HuH-7.5 (cell line): ENCODE measurements at regions not wholly inside any gene's neighbourhood (a gene's known extent, or its start where the extent isn't known, plus 50 kb on each side); places are given as distances from the start of the nearest gene placed in this dataset.
"Not testable (repeated sequence)": the region's sequence is repeated elsewhere in the genome, so short reads cannot be mapped to it uniquely, and the experiment has no call there.

Source experiments
- DNase-seq: peaks from one replicate; pipeline ENCODE4 v3.0.0; 2011; ENCODE audit warnings: low spot score

DNA sequence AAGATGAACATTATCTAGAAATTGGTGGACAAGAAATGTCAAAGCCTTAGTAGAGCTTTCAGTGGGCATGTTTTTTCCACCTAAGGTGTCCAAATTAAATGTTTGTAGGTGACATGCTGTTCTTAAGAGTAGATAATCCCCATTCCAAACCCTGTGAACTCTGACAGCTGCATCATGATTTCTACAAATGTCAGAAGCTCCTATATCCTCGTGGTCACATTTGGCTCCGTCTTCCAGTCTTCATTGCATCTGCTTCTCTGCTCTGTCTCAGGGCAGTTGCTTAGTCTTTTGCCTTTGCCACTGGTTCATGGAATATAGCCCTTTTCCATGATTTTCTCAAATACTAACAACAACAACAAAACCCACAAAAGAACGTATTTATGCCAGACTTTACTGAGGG, 234.5 kb downstream of the DLEU7 start:
- no peak for DNase-seq

DNA sequence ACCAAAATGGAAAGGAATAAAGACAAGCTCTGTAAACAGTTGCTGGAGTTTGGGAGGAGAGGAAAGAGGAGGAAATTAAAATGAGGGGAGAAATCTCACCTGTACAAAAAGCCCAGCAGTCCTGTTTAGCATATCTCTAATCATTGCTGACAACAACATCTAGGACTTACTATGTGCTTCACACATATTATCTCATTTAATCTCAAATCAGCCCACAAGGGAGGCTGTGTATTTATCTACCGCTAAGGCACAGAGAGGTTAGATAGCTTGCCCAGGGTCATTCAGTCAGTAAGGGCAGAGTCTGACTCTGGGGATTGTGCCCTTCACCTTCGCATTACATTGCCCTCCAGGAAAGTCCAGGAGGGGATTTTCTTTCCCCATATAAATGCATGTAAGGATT, 233.3 kb downstream of the DLEU7 start:
- DNase-seq = no peak

DNA sequence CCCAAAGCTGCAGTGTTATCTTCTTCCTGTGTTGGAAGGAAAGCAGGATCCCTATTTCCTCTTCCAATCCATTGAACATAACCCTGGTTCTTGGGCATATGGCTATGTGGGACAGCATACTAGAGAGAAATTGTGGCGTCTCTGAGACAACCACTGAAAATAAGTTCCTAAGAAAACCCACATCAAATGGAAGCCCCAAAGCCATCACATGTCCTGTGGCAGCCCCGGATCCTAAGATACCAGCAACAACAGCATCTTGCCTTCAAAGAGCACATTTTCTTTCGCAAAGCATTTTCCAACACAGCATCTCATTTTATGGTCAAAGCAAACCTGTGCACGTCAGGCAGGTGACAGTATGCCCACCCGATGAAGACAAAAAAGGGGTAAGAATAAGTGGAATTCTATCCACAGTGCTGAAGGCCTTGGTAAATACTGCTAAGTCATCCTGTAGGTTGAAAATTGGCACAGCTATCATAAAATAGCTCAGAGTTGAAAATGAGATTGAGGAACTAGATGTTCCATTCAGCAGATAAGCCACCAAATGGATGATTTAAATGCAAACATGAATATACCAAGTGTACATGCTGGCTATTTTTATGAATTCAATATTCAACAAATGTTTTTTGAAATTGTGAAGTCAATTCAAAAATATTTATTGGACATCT, 232.2 kb downstream of the DLEU7 start:
- DNase-seq = no peak

DNA sequence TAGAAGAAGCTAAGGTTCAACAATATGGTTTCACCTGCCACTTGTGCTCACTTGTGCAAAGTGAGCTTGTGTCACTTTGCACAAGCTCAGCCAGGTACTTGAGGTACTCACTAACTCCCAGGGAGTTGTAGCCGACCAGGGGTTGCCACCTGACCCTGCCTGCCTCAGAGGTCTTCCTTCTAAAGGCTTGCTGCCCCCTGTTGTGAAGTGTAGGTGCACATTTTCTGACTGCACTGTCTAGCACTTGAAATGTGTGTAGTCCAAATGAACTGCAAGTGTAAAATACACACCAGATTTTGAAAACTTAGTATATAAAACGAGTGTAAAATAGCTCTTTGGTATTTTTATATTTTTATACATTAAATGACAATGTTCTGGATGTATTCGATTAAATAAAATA, 230.8 kb downstream of the DLEU7 start:
- no peak for DNase-seq

DNA sequence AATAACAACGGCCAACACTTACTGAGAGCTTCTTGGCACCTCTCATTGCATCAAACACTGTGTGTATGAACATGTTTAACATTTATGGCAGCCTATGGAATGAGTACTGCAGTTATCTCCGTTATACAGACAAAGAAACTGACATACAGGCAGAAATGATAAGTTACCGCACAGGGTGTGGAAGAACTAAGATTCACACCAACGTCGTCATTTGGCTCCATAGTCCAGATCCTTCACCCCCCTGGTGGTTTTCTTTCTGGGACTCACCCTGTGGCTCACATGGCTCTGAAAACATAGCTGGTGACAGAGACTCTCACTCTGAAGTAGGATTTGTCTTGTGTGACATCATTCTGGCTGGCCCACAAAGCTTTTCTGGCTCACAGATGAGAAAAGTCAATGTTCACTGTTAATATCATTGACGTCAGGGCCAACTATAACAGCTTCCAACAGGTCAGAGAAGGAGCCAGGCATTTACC, 230.1 kb downstream of the DLEU7 start:
- DNase-seq = no peak

DNA sequence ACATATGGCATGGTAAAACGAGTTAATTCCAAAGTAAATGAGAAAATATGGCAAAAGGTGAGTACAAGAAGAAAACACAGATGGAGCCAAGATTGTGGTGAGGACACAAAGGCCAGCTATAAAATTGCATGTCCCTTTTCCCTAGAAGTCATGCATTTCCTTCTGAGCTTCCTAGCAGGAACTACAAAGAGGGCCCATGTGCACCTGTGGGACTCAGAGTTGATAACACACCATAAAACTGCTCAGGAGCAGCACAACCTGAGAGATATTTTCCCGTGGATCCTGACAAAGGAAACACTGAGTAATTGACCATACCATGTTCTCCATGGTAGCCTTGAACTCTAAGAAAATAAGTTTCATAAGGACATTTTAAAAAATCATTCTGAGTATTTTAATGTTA, 228.3 kb downstream of the DLEU7 start:
- DNase-seq = no peak

DNA sequence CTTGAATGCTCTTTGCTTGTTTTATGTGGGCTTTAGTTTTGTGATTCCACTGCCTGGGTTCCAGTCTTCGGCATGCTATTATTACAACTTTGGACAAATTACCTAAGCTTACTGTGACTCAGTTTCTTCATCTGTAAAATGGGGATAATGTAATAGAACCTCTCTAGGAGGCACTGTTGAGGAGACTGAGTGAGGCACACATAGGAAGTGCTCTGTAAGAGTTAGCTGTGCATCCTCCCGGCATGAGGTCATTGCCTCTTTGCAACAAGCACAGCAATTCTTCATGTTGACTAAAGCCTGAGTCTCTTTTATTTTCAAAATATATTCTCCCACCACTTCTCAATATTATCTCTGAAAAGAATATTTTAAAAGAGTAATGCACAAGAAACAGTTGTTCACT, 227.4 kb downstream of the DLEU7 start:
- DNase-seq = no peak

DNA sequence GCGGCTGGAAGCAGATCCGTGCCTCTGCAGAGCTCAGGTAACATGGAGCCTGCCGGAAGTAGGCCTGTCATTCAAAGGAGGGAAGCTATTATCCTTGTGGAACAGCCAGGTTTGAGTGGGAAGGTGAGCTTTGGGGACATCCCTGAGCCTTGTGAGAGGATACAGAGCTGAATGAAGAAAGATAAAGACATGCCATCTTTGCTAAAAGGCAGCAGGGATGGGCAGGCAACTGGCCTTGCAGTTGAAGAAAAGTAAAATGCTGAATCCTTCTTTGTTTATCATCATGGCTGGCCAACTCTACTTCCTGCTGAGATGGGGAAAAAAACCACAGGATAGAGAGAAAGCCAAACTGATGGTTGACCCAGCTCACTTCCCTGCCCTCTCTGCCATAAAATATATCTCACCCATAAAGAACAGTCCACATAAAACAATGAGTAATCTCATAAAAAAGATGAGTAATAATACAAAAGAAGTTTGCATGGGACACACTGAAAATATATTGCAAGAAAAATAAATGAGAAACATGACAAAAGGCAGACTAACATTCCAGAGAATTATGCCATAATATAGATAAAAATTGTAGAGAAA, 226.3 kb downstream of the DLEU7 start:
- DNase-seq = no peak

DNA sequence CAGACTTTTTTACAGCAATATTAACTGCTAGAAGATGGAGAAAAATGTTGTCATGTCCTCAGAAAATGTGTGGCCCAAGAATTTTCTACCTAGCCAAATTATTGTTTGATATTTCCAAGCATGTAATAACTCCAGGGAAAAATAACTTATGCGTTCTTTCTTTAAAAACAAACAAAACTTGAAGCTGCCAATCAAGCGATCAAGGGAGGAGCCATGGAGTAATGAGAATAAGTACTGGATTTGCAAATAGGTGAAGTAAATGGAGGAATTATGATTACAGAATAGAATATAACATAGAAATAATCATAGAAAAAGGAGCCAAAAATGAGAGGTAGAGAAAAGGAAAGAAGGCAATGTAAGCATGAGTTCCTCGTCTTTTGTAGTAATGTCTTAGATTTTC, 225.3 kb downstream of the DLEU7 start:
- DNase-seq = no peak

DNA sequence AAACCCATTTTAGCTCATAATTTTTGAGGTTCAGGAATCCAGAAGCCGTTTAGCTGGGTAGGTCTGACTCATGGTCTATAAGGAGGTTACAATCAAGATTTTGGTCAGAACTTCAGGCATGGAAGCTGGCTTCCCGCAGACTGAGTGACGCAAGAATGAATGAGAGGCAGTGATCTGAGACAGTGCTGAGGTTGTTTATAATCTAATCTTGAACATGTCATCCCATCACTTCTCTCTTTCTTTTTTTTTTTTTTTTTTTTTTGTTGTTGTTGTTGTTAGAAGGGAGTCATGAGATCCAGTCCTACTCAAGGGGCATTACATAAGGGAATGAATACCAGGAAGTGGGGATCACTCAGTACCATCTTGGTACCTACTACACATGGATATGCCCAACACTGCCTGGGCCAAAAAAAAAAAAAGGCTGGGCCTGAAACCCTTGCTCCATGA, 217.4 kb downstream of the DLEU7 start:
- DNase-seq = no peak

DNA sequence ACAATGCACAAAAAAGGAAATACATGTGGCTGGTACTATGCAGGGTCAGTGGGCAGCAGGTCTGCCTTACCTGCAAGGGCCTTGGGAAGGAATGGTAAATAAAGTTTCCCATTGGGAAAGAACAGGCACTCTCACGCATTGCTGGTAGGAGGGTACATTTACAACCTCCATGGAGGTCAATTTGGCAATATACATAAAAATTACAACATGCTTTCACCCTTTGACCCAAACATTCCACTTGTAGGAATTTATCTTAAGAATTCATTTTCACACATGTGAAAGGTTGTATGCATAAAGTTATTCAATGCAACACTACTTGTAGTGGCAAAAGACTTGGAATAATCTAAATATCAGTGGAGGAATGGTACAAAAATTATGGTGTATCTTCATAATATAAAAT, 216.4 kb downstream of the DLEU7 start:
- no peak for DNase-seq

DNA sequence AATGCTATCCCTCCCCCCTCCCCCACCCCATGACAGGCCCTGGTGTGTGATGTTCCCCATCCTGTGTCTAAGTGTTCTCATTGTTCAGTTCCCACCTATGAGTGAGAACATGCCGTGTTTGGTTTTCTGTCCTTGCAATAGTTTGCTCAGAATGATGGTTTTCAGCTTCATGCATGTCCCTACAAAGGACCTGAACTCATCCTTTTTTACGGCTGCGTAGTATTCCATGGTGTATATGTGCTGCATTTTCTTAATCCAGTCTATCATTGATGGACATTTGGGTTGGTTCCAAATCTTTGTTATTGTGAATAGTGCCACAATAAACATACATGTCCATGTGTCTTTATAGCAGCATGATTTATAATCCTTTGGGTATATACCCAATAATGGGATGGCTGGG, 215.0 kb downstream of the DLEU7 start:
- DNase-seq = not testable (repeated sequence)

DNA sequence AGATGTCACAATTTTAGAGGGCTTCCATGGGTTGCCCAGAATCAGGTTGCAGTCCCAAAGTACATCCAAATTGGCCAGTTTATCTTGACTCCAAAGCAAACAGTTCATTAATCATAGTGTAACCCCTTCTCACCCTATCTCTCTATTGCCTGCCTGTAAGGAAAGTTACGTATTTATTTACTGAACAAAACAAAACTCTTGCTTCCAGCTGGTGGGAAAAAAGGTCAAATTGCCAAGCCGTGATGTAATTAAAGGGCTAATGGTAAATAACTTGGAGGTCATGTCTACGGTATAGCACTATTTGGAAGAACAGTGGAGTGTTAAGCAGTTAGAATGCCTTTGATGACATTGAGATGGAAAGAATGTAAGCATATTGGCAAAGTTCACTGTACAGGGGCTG, 214.0 kb downstream of the DLEU7 start:
- DNase-seq = no peak

DNA sequence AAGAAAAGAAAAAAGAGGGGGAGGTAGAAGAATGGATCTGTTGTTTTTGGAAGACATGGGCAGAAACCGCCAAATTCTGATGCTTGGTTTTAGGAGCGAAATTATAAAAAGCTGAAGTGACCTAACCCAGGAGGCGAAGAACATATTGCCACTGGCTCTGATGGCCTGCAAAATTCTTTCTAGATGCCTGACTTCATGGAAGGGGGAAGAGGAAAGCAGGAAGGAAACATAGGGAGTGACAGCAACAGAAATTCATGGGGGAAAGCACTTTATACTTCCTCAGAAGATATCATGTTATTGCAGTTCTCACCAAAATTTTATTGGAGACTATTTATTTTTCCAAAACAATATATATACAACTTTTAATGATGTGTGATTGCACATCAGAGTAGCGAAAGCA, 213.5 kb downstream of the DLEU7 start:
- DNase-seq = no peak

DNA sequence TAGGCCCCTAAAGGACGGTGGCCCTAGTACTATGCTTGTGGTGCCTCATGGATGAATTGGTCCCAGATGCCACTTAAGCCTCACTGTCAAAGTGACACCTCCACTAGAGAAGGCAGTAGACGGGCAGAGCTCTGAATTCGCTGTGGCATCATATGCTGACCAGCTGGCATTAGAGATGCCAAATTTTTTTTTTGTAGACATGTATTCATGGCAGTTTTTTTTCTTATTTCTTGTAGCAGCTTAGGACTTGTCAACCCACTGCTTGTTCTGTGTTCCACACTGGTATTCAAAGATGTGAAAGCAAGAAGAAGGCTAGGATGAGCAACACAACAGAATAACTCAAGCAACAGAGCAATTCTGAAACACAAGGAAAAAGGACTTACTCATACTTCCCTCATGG, 212.5 kb downstream of the DLEU7 start:
- no peak for DNase-seq

DNA sequence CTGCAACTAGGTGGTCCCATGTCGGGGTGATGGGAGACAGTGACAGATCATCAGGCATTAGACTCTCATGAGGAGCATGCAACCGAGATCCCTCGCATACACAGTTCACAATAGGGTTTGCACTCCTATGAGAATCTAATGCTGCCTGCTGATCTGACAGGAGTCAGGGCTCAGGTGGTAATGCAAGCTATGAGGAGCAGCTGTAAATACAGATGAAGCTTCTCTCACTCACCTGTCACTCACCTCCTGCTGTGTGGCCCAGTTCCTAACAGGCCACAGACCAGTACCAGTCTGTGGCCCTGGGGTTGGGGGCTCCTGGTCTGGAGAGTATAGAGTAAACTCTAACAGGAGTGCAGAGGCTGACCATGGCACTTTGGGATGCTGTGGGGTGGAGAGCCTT, 209.2 kb downstream of the DLEU7 start:
- DNase-seq = no peak

DNA sequence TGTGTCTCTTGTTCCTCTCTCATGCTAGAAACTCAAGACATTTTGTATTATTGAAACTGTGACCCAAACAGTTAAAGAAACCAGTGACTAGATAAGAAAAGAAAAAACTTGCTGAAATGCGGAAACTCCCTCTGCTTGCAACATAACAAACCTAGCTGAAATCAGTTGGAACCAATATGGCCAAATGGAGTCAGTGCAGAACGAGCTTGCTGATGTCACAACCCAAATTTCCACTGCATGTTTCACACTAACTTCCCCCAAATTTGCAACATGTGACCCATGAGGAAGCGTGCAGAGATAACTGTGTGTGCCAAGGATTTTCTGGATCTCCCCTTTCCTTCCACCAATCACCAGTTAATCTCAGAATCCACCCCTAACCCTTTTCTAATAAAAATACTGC, 208.0 kb downstream of the DLEU7 start:
- no peak for DNase-seq

DNA sequence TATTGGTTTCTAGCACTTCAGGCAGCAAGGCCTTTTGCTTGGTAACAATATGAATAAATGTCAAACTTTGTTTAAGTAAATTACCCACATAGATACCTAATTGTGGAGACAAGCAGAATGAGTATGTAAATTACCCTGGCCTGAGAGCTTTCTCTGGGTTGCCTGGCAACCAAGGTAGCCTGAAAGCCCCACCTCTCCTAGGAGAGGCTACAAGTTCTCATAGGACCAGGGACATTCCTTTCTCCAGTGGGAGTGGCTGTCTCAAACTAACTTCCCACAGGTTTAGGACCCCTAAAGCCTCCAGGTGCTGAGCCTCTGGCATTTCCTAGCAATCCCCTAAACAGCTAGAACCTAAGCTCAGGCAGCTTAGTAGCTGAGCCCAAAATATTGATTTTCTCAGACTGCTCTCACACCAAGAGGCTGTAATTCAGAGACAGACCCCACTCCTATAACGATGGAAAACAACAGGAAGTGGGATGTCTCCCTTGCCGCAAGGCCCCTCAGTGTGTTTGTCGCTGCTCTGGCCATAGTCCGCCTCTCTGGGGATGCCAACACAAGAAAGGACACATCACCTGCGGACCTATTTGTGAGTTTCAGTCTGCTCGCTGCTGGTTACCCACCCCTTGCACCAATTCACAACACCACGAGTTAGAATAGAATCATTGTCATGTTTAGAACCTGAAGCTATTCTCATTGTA, 207.3 kb downstream of the DLEU7 start:
- DNase-seq = no peak

DNA sequence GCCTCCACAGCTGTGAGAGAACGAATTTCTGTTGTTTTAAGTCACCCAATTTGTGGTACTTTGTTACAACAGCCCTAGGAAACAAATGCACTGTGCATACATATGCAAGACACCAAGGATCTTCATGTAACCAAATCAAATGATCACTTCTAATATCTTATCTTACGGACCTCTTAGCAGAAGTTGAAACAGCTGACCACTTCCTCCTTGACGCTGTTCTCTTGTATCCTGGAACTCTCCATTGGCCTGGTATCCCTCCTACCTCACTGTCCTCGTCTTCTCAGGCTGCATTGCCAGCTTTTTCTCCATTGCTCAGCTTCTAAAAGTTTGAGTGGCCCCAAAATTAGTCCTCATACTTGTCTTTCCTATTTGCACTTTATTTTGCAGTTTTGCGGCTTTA, 200.4 kb downstream of the DLEU7 start:
- DNase-seq = no peak

DNA sequence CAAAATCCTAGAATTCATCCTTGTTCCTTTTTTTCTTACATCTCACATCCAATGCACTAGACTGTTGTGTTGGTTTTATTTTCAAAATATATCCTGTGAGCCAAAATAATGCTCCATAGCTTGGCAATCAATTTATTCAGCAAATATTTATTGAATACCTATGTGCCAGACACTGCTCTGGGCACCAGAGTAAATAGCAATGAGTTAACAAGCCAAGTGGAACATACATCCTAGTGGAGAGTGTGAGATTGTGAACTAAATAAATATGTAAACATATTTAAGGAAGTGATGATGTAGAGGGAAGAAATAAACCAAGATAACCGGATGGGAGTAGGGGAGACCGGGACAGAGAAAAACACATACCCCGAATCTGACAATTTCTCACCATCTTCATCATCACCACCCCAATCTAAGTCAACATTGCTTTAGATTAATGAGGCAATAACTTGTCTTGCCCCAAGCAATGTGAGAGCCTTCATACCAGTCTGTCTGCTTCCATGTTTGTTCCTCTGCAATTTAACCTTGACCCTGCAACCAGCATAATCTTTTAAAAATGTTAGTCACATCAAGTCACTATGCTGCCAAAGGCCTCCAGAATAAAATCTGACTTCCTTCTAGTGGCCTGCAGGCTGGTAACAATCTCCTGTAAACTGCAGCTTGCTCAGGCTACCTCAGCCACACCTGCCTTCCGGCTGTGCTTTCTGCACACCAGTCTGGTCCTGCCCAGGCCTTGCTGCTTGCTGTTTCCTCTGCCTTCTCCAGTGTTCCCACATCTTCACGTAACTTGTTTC, 199.2 kb downstream of the DLEU7 start:
- no peak for DNase-seq

DNA sequence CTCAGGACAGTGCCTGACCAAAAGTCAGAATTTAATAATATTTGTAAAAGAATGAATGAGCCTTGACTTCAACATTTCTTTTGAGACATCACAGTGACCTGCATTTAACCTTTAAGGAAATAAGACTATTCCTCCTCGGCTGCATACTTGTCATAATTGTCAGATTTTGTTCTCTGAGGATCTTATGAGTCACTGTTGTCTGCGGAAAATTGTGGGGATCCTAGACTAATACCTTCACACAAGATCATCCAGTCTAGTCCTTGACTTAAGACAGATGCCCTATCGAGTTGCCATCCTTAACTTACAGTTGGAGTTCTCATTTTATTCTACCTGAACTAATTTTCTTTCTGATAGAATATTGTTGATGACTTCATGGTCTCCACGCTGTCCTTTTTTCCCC, 198.4 kb downstream of the DLEU7 start:
- no peak for DNase-seq

DNA sequence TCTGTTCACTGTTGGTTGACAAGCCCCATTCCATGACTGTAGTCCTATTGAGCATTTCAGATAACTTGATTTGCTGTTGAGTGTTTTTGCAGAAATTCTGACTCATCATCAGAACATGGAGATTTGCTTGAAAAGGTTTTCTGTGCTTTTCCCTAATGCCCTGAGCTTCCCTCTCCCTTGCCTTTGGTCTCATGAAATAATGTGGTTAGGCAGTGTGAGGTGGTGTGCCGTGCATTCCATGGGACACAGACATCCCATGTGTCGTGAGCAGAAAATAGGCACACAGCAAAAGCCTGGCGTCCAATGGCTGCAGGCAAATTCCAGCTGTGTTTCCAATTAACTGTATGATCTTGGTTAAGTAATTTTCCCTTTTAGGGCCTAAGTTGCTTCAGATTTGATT, 197.4 kb downstream of the DLEU7 start:
- no peak for DNase-seq

DNA sequence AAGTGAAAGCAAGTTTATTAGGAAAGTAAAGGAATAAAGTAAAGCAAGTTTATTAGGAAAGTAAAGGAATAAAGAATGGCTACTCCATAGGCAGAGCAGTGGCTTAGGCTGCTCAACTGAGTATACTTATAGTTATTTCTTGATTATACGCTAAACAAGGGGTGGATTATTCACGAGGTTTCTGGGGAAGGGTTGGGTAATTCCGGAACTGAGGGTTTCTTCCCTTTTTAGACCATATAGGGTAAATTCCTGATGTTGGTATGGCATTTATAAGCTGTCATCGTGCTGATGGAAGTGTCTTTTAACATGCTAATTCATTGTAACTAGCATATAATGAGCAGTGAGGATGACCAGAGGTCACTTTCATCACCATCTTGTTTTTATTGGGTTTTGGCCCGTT, 194.3 kb downstream of the DLEU7 start:
- no peak for DNase-seq
